HG03108 (cell line): ENCODE measurements at regions not wholly inside any gene's neighbourhood (a gene's known extent, or its start where the extent isn't known, plus 50 kb on each side); places are given as distances from the start of the nearest gene placed in this dataset.

ENCODE experiments used
- ATAC-seq: cut with Tn5 transposase; IDR thresholded peaks from one replicate; pipeline ENCODE4 v1.9.1; 2021; ENCODE audit warnings: moderate library complexity; ENCODE audit not compliant: unreplicated experiment

DNA sequence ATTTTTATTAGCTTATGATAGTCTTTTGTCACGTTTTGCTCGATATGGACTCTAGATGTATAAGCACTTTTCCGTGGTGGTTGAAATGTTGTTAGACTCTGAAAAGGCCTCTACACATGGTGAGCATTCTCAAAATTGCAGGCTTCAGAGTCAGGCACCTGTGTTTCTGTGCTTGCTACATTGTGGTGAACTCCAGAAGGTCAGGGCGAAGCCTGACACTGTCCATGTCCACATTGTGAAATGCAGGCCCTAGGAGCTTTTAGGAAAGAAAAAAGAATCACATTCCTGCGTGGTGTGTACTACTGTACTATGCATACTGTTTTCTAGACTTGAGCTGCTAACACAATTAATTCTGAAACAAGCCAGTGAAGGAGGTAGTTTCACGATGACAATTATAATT lies 86.3 kb downstream of the HS3ST1 start:
- no peak for ATAC-seq

DNA sequence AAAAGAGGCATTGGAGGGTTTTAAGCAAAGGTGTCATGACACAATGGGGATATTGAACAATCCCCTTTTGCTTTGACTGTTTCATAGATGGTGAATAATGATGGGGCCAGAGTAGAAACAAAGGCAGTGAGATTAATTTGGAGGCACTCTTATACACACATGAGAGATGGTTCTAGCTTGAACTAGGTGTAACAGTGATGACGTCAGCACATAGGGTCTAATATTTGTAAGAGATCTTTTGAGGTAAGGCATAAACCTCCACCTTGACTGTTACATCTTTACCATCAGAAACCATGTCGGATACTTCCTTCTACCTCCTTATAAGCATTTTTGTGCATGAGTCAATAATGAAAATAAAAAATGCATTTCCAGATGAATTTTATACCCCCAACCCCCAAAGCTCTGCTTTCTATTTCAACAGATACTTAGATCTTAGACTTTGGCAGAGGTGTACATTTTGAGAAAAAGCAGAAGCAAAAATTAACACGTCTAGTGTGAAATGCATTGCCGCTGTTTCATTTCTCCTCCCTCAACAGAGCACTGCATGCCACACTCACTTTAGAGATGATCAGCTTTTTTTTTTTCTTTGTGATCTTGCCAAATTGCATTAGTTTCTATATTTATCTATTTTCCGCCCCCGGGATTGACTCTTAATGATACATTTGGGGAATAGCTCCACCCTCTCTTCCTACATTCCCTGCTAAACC lies 87.2 kb downstream of the HS3ST1 start:
- no peak for ATAC-seq

DNA sequence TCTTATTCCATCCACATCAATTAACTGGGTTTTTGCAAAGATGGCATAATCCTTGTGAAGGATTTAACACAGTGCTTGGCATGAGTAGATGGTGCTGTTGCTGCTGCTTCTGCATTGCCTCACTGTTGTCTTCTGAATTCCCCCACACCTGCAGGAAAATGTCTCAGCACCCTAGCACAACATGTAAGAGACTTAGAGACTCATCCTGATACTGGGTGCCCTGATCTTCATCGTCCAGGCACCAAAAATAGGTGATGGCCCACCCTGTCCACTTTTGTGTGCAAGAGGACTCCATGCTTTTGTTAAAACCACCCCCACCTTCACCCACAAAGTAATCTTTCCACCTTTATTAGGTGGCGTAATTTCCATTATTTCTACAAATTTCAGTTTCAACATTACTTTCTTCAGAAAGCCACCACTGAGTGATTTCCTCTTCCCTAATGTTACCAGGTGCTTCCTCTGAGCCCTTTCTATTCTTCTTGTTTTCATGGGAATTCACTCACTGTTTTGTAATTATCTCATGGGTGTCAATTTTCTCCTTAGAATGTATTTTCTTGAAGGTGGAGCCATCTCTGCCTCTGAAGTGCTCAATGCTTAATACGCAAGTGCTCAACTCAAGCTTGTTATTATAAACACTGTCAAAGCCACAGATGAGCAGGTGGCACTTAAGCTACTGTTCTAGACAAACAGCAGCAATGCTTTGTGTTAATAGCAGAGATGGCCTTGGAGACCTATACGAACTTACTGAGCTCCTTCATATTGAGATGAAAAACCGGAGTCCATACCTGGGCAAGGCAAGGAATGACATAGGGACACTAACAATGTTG lies 89.5 kb downstream of the HS3ST1 start:
- ATAC-seq, result peak; percentile 40

DNA sequence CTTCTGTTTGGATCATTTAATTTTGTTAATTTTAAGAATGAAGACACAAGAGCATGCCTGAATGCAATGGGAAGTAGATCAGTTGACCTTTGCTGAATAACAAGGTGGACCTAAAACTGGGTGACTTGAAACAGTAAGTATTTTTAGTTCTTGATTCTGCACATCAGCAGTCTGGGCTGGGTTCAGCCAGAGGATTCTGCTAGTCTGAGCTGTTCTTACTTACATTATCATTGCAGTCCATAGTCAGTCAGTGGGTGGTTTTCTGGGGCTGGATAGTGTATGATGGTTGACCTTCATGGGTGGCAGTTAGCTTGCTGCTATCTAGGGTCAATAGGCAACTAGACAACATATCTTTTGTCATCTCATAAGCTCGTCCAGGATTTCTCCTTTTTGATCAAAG lies 91.4 kb downstream of the HS3ST1 start:
- no peak for ATAC-seq

DNA sequence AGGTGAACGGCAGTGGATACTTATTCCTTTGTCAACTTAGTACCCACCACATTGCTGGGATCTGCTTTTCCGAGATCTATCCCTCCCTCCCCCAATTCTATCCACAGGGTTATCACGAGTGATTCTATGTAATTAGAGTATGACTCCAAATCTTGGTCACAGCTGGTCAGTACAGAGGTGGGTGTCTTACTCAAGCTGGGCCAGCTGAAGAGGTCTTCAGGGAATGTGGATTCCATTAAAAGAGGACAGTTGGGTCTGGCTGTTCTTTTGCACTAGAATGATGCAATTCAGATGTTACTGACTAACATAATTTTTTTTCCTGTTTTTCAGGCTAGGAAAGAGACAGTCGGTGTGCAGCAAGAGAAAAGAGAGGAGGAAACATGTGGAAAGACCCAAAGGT lies 92.3 kb downstream of the HS3ST1 start:
- ATAC-seq, result no peak

DNA sequence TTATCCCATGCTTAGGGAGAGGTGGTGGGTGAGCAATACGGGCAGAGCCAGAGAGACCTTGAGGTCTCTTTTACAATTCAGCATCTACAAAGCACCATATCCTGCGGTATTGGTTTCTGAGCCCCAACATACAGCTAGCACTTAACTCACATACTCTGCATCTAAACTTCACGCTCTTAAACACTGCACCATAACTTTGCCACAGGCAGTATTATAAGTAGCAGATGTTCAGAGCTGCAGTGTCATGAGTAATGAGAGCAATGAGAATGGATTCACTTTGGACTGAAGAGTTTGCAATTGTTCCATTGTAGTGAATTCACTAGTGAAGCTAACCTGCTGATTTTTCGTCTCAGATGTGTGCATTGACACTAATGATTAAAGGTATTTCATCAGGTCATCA lies 93.8 kb downstream of the HS3ST1 start:
- no peak for ATAC-seq

DNA sequence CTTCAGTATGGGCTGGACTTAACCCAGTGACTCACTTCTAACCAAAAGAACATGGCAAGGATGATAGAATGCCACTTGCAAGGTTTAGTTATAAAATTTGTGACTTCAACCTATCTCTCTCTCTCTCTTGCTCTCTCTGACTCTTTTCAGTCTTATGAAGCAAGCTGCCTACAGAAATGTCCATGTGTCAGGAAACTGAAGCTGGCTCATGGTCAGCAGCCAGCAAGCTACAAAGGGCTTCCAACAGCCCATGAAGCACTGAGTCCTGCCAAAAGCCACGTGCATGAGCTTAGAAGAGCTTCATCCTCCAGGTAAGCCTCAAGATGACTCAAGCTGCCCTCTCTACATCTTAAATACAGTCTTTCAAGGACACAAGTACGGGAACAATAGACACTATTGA lies 100.3 kb downstream of the HS3ST1 start:
- no peak for ATAC-seq

DNA sequence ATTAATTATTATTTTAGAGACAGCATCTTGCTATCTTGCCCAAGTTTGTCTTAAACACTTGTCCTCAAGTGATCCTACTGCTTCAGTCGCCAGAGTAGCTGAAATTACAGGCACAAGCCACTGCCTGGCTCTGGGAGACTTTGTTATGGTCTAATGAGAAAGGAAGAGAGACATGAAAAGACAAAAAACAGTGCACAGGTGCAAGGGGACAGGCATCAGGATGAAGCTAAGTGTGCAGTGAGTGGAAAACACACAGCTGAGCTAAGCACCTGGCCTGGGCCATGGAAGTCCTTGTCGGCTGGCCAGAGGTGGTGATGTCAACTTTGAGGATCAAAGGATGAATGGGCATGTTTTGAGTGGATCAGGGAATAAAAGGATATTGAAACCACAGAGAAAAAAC lies 102.7 kb downstream of the HS3ST1 start:
- ATAC-seq, result no peak

DNA sequence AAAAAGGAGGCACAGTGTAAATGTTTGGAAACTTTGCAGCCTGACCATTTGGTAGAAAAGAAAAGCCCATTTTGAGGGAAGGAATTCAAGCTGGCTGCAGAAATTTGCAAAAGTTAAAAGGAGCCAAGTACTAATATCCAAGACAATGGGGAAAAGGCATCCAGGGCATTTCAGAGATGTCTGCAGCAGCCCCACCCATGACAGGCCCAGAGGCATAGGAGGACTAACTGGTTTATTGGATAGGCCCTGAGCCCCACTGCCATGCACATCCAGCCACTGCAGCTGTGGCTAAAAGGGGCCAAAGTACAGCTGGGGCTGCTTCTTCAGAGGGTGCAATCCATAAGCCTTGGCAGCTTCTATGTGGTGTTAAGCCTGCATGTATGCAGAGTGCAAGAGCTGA lies 104.9 kb downstream of the HS3ST1 start:
- no peak for ATAC-seq

DNA sequence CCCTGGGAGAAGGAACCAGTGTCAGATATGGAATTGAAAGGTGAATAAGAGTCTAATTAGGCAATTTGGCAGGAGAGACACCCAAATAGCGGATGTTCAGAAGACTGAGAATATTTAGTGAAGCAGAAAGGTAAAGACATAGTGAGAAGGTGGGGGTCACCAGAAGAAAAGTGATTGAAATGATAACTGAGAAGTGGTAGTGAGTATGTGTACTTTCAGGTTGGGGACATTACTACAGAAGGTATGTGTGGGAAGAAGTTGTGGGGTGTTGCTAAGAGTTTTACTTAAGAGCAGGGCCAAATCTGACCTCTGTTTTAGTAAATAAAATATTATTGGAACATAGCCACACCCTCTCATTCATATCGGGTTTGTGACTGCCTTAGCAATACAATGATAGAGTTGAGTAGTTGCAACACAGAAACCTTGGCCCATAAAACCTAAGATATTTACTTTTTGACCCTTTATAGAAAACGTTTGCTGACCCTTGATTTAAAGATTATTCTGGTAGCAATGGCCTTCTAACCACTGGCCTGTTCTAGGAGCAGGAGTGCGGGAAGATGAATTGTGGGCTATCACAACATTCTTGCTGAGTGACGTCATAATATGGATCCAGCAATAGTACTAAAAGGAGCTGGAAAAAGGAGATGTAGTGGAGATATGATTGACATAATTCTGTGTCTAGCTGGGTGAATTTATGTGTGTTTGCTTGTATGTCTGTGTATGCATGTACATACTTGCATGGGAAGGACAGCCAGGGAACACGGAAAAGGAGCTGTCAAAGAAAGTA lies 115.3 kb downstream of the HS3ST1 start:
- ATAC-seq, result no peak

DNA sequence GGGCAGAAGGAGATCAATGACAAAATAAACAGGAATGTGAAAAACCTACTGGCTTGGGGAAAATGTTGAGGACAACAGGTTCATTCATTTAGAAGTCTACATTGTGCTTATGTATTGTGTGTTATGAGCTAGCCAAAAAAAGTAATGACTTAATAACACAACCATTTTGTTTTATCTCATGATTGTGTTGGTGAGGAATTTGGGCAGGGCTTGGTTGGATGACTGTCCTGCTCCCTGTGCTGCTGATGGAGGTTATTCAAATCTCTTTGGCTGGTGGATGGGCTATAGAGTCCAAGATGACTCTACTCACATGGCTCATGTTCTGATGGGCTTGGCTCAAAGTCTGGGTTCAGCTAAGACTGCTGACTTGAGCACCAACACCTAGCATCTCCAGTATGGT lies 116.3 kb downstream of the HS3ST1 start:
- no peak for ATAC-seq

DNA sequence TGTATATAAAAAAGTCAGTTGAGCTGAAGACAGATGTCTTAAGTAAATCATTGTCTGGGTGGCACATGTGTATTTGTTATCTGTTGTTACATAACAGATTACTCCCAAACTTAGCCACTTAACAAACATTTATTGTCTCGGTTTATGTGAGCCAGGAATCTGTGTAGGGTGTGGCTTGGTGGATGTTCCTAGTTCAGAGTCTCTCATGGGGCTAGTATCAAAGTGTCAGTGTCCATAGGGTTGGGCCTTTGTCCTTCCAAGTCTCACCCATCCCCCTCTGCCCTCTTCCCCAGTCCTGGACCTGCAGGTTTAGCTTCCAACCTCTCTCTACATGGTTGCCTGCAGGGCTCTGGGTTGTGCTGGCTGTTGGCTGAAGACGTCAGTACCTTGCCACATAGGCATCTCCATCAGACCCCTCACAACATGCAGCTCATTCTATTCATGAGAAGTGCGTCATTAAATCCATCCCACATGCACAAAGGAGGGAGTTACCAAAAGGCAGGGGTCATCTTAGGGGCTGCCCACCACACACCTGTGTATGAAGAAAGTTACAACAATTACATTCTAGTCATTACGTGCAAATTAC lies 127.5 kb downstream of the HS3ST1 start:
- ATAC-seq, result no peak

DNA sequence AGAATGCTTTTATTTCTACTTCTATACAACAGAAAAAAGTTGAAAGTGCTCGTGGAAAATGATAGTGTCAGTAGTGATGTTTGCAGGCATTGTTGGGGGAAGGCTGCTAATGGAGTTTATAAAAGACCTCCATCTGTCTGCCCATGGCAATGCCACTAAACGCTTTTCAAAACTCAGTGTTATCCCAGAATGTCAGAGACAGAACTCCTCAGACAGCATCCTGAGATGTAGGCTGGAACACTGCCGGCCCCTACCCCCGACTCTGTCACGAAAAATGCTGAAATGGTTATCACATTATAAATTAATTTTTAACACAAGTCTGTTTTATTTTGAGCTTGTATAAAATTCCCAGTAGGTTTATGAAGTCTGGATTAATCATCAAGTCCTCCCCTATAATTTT lies 128.9 kb downstream of the HS3ST1 start:
- ATAC-seq, result no peak

DNA sequence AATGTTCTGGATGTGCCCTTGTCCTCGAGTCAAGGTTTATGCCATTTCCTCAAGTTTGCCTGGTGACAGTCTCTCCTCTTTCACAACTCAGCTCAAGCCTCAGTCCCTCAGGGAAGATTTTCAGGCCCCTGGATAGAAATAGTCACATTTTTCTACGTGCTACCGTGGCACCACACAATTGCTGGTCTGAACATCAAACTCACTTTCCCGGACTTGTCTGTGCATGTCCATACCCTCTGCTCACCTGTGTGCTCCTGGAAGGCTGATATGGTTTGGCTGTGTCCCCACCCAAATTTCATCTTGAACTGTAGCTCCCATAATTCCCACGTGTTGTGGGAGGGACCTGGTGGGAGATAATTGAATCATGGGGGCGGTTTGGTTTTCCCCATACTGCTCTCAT lies 129.7 kb downstream of the HS3ST1 start:
- ATAC-seq, result no peak

DNA sequence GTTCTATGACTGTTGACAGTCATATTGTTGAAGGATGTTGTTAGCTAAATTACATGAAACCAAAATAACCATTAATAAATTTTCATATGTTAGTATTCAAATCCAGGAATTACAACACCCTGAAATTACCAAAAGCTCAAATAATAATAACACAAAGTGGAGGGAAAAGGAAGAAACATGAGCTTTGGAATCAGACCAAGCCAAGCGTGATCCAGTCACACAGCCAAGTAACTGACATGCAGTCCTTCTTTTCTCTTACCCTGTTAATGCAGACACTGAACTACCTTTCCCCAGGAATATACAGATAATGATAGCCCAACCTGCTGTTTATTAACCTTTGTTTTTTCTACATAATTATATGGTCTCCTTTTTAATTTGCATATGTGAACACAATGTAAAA lies 130.2 kb downstream of the HS3ST1 start:
- no peak for ATAC-seq

DNA sequence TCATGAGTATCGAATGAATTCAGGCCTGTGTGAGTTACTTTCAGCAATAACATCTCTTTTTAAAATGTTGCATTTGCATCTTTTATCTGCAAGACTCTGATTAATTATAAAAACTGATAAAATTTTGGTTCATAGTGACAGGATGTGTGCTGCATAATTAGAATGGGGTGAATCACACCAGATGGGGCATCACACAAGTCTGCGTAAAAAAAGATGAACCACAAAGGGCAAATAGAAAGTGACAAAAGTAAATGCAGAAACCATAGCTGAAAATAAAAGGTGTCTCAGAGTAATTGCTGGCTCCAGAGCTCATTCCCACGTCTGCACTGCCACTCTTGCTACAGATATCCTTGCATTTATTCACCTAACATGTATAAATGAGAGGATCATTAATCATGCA lies 131.1 kb downstream of the HS3ST1 start:
- no peak for ATAC-seq

DNA sequence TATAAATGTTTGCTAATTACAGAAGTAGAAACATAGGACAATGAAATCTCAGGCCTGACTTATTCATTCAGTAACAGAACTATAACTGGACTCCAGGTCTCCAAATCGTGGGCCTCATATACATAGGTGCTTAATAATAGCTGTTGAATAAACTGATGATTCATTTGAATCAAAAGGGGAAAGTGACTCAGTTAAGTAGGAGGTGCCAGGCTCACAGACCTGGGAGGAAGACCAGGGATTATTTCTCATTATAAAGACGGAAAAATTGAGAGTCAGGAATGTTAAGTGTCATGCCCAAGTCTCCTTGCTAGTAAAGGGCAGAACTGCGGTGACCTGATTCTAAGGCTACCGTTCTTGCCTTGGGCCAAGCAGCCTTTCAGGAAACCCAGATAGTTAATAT lies 131.5 kb downstream of the HS3ST1 start:
- no peak for ATAC-seq

DNA sequence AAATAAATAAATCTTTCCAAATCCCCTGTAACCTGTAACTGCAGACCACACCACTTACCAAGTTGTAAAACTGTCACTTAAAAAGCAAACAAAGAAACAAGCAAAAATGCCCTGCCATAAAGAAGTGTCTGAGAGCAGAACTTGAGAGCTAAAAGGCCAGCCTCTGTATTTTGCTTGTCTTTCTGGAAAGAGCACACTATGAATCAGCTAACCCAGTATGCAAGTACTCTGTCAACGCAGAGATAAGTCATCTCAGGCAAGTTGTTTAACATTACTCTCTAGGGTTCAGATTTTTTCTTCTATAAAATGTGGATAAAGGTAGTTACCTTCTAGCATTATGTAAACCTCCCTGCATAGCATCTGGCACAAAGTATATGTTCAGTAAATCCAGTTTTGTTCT lies 134.8 kb downstream of the HS3ST1 start:
- no peak for ATAC-seq

DNA sequence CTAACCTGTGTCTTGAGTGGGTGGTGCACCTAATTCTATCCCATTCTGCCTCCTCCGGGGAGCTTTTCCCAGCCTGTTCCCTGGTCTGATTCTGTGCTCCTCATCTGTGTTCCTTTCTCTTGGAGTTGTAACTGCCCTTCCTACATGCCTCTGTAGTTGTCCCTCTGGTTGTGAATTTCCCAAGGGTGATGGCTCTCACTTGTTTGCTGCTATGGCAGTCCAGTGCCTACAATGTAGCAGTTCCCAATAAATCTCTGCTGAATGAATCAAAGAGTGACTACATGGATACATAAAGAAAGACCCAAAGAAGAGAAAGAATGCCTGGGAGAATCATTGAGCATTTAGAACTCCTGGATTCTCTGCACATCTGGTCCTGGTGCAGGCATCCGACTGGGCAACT lies 141.6 kb downstream of the HS3ST1 start:
- ATAC-seq, result no peak

DNA sequence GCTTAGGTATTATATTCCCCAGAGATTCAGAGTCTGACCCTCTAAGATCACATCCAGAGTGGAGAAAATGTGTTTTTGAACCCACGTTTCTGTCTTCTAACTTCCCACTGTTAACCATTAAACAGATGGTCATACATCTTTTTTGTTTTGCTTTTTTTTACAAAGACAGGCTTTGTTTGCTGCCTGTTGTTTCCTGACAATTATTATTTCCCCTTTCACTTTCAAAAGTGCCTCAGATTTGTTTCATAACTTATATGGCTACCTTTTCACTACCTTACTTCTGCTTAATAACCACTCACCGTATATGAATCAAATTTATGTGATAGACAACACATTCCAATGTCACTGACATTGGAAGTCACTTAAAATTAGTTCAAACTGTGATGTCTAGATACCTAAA lies 142.2 kb downstream of the HS3ST1 start:
- ATAC-seq, result peak; percentile 45

DNA sequence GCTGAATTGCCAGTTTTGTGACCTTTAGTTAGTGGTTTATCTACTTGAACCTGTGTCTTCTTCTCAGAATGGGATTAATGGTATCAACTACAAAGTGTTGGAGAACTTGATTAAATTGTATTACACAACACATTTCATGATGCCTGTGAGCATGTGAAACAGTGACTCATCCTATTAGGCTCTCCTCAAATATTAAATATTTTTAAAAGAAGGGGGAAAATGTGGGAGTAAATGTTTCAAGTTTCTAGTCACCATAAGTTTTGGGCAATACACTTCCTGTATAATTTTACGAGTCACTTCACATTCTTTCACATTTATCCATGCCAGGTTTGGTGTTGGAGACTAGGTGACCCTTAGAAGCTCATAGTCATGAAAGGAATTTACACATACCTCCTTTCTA lies 147.0 kb downstream of the HS3ST1 start:
- no peak for ATAC-seq
